NCI-H526 (cell line): ENCODE measurements at regions not wholly inside any gene's neighbourhood (a gene's known extent, or its start where the extent isn't known, plus 50 kb on each side); places are given as distances from the start of the nearest gene placed in this dataset.
"Not testable (repeated sequence)": the region's sequence is repeated elsewhere in the genome, so short reads cannot be mapped to it uniquely, and the experiment has no call there.

Source experiments
- DNase-seq, 2 experiments: peaks; one replicate each; lab custom pipeline; 2025; lab: John Stamatoyannopoulos, UW

DNA sequence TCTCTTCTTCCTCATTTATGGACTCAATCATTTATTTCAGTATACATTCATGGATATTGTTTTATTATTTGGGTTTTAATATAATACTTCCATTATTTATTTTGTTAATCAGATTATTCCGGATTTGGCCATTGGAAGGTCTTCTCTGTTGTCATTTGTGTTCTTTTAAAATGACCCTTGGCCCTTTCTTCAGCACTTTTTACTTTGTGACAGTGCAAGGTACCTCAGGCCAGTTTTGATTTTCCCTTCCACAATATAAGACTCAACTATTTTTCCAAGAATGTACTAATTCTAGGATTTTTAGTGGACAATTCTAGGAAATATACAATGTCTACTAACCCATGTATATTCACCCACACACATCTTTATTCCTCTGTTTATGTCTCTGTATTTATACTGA is 521.4 kb upstream of the FOXG1 start:
- no peak for DNase-seq

DNA sequence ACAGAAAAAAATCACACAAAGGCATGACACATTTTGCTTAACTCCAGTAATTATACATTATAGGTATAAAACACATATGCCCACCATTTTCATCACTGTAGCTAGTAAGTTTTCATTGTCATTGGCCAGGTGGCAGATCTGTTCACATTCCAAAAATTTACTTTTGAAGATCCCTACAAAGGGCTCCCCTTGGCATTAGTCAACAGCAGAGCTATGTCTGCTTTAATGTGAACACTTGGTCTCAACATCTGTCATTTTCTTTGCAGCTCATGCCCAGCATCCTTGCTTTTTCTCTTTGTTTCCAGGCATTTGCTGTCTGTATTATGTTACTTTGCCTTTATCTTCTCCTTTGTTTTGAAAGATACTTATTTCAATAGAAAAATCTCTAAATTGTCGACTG is 519.1 kb upstream of the FOXG1 start:
- DNase-seq: no peak

DNA sequence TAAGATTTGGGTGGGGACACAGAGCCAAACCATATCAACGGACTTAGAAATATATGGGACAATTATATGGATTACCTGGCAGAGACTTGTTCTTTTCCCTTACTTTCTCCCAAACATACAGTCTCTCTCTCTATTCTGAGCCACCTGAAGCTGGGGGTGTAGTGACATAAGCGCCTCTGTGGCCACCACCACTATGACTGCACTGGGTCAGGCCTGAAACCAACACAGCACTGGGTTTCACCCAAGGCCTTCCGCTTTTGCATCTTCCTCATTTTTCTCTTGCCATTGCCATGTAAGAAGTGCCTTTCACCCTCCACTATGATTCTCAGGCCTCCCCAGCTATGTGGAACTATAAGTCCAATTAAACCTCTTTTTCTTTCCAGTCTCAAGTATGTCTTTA is 514.5 kb upstream of the FOXG1 start:
- DNase-seq: not testable (repeated sequence)

DNA sequence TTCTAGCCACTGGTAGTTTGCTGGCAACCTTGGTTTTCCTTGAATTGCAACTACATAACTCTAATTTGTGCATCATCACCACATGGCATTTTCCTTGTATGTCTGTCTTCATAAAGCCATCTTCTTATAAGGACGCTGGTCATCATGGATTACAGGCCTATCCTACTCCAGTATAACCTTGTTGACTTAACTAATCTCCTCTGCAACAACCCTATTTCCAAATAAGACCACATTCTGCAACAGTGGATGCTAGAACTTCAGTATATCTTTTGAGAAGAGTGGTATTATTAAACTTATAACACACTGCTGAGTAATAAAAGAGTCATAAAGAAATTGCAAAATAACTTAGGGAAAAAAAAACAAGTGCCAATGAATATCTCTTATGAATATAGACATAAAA is 511.8 kb upstream of the FOXG1 start:
- DNase-seq: no peak

DNA sequence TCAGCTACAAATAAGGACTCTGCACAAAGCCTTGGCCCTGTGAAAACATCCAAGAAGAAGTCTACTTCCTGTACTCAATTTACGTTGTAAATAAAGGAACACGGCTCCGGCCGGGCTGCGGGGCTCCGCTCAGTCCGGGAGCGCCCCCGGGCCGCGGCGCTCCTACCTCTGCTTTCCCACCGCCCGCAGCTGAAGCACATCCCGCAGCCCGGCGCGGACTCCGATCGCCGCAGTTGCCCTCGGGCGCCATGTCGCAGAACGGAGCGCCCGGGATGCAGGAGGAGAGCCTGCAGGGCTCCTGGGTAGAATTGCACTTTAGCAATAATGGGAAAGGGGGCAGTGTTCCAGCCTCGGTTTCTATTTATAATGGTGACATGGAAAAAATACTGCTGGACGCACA is 502.3 kb upstream of the FOXG1 start:
- DNase-seq: no peak

DNA sequence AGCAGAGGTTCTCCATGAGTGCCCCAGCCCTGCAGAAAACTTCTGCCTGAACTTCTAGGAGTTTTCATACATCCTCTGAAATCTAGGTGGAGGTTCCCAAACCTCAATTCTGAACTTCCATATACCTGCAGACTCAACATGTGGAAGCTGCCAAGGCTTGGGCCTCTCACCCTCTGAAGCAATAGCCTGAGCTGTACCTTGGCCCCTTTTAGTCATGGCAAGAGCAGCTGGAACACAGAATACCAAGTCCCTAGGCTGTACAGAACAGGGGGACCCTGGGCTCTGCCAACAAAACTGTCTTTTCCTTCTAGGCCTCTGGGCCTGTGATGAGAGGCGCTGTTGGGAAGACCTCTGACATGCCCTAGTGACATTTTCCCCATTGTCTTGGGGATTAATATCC is 494.3 kb upstream of the FOXG1 start:
- no peak for DNase-seq

DNA sequence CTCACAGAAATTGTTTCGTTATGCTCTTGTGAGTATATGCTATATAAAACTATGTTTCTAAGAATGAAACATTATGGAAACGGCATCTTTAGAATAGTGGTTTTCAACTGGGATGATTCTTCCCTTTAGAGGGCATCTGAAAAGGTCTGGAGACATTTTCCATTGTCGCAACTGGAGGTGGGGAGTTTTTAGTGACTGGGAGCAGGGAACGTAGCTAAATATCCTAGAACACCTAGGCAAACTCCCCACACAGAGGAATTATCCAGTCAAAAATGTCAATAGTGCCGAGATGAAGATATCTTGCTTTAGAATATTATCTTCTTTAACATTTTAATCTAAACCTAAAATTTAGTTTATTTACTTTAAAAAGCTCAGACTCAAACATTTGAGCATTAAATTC is 486.1 kb upstream of the FOXG1 start:
- DNase-seq: no peak

DNA sequence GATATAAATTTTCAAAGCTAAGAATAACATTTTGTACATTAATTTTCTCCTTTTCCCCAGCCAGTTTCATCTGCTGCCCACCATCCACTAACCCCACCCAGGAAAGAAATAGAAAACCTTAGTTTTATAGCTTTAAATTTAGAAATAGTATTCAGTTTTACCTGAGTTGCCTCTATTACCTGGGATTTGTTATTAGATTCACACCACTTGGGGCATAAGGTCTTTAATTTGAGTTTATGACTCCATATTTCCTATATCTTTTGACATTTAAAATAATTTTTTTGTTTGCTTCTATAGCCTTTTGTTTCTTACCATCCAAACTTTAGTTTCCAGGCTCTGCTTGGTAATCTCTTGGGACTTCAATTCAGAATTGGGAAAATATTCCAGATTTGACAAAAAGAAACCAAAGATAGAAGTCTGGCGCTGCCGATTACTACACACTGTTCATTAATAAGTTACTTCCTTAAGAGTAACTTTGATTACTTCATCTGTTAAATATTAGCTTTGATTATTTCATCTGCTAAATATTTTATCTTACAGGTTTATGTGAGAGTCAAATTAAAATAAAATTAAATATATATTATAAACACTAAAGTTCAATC is 485.5 kb upstream of the FOXG1 start:
- no peak for DNase-seq

DNA sequence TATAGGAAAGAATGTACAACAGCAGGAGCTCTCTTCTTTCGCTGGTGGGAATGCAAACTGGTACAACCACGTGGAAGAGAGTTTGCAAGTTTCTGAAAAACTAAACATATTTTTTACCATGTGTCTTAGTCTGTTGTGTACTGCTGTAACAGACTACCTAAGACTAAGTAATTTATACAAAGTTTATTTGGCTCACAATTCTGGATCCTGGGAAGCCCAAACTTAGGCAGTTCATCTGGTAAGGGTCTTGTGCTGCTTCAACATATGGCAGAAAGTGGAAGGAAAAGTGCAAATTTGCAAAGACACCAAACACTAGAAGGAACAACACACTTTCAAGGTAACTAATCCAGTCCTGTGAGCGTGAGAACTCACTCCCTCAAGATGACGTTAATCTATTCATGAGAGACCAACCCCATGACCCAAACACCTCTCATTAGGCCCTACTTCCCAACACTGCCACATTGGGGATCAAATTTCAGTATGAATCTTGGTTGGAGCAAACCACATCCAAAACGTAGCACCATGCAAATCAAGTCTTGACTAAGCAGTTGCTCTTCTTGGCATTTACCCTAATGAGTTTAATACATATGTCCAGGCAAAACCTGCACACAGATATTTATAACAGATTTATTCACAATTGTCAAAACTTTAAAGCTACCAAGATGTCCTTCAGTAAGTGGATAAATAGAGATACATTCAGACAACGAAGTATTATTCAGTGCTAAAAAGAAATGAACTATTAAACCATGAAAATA is 481.9 kb upstream of the FOXG1 start:
- no peak for DNase-seq

DNA sequence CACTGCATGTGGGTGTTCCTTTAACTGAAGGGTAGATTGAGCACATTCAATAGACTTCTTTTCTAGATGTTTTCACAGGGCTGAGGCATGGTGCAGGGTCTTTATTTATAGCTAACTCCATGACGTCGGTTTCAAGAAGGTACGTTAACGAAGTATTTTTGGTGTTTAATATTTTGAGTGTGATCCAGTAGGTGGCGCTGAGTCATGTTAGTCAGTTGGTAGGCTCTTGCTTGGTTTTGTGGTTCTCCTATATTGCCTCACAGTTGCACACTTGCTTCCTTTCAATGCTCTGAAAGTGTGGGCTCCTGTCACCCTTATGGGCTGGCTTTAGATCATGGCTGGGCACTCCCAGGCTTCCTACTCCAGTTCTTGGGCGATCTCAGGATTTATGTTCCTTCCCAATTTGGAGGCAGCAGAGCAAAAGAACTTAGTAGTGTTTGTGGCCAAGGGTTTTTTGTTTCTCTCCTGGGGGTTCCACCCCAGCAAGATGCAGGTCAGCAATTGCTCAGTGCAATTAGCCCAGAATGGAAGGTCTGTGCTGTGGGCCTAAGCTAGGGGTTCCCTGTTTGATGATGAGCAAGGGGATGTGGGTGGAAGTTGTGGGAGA is 471.6 kb upstream of the FOXG1 start:
- DNase-seq: peak in 1 of 2 experiments; percentile 46

DNA sequence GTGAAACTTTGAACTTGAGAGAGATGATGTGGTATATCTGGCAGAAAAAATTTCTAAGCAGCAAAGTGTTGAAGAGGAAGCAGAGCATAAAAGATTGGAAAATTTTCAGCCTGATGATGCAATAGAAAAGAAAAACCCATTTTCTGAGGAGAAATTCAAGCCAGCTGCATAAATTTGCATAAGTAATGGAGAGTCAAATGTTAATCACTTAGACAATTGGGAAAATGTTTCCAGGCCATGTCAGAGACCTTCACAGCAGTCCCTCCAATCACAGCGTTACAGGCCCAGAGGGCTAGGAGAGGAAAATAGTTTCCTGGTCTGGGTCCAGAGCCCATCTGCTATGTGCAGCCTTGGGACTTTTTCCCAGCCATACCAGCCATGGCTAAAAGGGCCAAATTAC is 469.0 kb upstream of the FOXG1 start:
- DNase-seq: no peak

DNA sequence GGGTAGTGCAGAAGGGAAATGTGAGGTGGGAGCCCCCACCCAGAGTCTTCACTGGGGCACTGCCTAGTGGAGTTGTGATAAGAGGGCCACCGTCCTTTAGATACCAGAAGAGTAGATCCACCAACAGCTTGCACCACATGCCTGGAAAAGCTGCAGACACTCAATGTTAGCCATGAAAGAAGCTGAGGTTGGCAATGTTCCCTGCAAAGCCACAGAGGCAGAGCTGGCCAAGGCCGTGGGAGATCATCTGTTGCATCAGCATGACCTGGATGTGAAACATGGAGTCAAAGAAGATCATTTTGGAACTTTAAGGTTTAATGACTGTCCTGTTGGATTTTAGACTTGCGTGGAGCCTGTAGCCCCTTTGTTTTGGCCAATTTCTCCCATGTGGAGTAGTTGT is 468.4 kb upstream of the FOXG1 start:
- DNase-seq: no peak

DNA sequence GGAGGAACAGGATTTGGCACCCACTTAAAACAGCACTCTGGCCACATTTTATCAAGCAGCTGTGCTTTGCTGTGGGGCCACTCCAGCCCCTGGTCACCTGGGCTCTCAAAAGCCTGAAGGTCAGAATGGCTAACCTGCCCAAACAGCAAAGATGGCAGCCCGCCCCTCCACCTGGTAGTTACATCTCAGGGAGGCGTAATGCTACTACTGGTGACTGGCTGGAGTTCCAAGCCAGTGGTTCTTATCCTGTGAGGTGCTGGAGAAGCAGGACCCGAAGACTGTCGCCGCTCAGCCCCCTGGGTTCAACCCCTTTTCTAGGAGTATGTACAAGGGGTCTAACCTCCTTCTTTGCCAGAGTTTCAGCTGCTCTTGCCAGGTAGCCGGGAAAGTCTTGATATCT is 467.4 kb upstream of the FOXG1 start:
- DNase-seq: no peak

DNA sequence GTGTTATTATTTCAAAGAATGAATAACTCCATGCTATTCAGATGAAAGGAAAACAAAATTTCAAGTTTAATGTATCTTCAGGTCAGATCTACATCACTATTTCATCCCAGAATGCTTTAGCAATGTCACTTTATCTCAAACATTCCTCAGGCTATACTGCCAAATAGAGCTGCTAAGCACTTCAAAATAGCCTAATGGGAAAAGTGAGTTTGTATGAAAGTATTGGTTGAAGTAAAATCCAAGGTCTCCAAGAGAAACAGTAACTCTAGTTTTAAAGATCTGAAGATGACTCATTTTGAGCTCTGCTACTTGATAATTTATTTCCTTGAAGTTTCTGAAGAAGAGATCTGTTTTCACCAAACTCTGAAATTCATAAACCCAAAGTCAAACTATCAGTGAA is 466.2 kb upstream of the FOXG1 start:
- no peak for DNase-seq

DNA sequence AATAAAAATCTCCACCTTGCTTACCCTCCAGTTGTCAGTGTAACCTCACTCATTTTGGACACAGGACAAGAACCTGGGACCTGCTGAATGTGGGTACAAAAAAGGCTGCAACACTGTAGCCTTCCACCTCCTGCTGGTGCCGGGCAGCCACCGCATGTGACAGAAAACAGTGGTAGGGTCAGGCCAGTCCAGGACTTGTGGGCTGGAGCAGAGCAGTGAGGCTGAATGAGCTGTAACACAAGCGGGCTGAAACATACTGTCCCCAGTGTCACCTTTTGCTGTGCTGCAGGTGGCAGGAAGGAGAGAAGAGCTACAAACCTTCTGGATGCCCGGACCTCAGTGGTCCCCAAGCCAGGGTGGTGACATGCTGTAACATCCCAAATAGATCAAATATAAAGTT is 465.4 kb upstream of the FOXG1 start:
- DNase-seq: no peak

DNA sequence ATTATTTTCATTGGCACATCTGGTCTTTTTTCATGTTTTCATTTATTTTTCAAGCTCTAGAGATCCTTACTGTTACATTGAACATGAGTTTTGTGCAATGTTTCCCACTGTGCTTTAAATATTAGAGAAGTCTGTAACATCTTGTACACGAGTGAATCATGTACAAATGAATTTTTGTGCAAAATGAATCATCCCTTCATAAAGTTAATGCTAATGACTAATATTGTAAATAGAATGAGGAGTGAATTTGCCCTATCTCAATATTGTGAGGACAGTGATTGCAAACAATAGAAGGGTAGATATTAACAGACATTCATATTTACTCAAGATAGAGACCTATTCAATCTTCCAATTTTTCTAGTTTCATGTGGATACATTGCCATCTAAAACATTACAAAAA is 463.3 kb upstream of the FOXG1 start:
- no peak for DNase-seq

DNA sequence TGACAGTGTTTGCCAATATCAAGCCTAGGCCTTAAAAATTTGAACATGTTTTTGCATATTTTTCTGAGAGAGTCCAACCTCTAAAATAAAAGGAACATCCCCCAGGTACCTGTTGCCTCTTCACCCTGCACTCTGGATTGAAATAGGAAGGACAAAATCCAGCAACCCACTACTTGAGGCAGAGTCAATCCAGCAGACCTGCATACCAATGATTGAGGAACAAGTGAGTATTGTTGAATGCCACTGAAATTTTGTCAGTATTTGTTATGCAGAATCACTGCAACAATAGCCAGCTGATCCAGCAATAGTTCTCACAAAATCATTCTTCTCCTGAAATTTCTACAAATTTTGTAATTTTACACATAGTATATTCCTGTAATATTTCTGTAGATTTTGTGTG is 460.6 kb upstream of the FOXG1 start:
- DNase-seq: no peak

DNA sequence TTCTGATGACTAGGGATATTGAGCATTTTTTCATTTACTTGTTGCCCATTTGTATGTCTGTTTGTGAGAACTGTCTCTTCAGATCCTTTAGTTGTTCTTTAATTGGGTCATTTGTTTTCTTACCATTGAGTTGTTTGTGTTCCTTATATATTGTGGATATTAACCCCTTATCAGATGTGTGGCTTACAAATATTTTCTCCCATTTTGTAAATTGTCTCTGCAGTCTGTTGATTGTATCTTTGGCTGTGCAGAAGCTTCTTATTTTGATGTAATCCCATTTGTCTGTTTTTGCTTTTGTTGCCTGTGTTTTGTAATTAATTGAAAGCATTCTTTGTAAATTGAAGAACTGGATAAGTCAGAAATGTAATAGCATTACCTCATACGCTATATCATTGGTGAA is 459.1 kb upstream of the FOXG1 start:
- no peak for DNase-seq

DNA sequence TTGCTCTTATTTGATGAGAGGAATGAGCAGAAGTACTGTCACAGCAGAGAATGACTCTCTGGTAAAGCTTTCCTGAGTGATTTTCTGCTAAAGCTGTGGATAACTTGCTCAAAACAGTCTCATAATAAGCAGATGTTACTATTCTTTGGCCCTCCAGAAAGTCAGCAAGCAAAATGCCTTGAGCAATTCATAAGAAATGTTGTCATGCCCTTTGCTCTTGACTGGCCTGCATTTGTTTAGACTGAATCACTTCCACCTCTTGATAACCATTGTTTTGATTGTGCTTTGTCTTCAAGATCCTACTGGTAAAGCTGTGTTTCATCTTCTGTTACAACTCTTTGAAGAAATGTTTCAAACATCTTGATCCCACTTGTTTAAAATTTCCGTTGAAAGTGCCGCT is 457.9 kb upstream of the FOXG1 start:
- no peak for DNase-seq

DNA sequence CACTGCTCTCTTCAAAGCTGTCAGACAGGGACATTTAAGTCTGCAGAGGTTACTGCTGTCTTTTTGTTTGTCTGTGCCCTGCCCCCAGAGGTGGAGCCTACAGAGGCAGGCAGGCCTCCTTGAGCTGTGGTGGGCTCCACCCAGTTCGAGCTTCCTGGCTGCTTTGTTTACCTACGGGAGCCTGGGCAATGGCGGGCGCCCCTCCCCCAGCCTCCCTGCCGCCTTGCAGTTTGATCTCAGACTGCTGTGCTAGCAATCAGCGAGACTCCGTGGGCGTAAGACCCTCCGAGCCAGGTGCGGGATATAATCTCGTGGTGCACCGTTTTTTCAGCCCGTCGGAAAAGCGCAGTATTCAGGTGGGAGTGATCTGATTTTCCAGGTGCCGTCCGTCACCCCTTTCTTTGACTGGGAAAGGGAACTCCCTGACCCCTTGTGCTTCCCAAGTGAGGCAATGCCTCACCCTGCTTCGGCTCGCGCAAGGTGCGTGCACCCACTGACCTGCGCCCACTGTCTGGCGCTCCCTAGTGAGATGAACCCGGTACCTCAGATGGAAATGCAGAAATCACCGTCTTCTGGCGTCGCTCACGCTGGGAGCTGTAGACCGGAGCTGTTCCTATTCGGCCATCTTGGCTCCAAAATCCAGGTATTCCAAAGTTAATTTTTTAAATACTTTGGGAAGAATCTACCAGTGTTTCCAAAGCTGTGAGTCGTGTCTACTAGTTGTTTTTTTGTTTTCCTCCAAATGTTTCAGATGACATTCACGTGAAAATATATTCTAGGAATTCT is 448.5 kb upstream of the FOXG1 start:
- DNase-seq: peak in 1 of 2 experiments; percentile 5

DNA sequence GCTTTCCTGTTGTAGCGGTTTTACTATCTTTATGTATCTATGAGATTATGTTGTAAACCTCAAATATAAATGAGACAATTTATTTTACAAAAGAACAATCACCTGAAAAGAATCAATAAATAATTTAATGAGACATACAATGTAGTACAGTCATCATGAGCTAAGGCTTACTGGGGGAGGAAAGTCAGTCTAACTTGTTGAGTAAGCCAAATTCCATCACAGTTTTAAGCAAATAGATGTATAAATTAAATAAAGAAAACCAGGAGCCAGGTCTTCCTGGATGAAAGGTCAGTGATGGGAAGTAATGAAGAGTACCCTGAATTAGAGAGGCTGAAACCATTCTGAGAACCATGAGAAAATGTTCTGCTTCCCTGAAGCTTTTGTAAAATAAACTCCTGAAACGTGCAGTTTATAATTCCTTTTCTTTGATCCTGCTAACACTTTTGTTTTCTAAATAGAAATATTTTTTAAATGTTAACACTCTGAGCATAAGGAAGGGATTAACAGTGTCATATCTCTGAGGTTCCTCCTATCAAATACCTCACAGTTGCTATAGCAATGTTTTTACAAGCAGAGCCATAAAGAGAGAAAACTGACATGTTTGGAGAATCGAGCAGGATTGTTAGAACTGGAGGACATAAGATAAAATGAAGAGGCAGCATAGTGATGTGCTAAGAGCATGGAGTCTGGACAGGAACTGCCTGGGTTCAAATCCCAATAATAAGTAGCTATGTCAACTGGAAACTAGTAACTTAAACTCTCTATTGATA is 444.9 kb upstream of the FOXG1 start:
- no peak for DNase-seq

DNA sequence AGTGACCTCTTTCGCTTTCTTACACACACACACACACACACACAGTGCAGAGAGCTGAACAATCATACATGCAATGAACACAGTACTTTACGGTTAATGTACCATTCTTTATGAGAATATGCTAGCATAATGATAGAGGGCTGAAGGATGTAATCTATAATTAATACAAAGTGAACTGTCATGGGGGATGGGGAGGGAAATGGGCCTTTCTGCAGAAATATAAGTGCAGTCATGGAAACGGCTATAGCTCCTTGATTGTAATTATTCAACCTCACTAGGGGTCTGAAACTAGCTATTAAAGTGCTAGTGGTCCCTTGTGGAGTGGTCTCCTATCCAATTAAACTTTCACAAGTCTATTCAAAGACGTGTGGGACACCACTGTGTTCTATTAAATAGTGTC is 443.2 kb upstream of the FOXG1 start:
- DNase-seq: no peak
